ENCODE measurements at regions not wholly inside any gene's neighbourhood (a gene's known extent, or its start where the extent isn't known, plus 50 kb on each side); places are given as distances from the start of the nearest gene placed in this dataset.
A peak's percentile ranks its signal among the peaks of the same experiment; 100 is the strongest.
"Not testable (repeated sequence)": the region's sequence is repeated elsewhere in the genome, so short reads cannot be mapped to it uniquely, and the experiment has no call there.

GRCh38 chr4:49516796-49517195 is 530.7 kb downstream of the CWH43 start:
- intact Hi-C loops (cut with DNase I) = no loop called here
- TF ChIP-seq CTCF (IDR thresholded peaks at IDR 0.05) = no peak
- DNase-seq = peak in 1 of 4 donors; percentile 74
- no peak overlapping the region for H3K4me3 ChIP-seq
- no peaks in the 10 kb centered on the region for H3K4me1 ChIP-seq
- no peaks in the 10 kb centered on the region for H3K36me3 ChIP-seq
- no peak for ATAC-seq
- peaks cover 0 to 15% of the 10 kb centered on the region in 2 donors for H3K27me3 ChIP-seq
- peaks cover 3 to 50% of the 10 kb centered on the region in 2 donors for H3K9me3 ChIP-seq
- H3K27ac ChIP-seq = no peak overlapping the region

GRCh38 chr4:49517485-49518205 is 531.6 kb downstream of the CWH43 start:
- H3K4me3 ChIP-seq; H3K27ac ChIP-seq; H3K4me1 ChIP-seq; H3K36me3 ChIP-seq; ATAC-seq; intact Hi-C loops (cut with DNase I): not testable (repeated sequence)
- Histone ChIP-seq H3K27me3 (peaks cover 0 to 15% of the 10 kb centered on the region in 2 donors), H3K9me3 (peaks cover under 1 to 42% of the 10 kb centered on the region in 2 donors)
- DNase-seq = peak in 1 of 4 donors; percentile 65

GRCh38 chr4:49519150-49520035 is 533.3 kb downstream of the CWH43 start:
- H3K9me3 ChIP-seq = peaks cover 0 to 32% of the 10 kb centered on the region in 2 donors
- DNase-seq = peak in 1 of 4 donors; percentile 56
- H3K27ac ChIP-seq; H3K4me1 ChIP-seq; intact Hi-C loops (cut with DNase I); H3K27me3 ChIP-seq; H3K36me3 ChIP-seq; ATAC-seq; H3K4me3 ChIP-seq: not testable (repeated sequence)

DNA sequence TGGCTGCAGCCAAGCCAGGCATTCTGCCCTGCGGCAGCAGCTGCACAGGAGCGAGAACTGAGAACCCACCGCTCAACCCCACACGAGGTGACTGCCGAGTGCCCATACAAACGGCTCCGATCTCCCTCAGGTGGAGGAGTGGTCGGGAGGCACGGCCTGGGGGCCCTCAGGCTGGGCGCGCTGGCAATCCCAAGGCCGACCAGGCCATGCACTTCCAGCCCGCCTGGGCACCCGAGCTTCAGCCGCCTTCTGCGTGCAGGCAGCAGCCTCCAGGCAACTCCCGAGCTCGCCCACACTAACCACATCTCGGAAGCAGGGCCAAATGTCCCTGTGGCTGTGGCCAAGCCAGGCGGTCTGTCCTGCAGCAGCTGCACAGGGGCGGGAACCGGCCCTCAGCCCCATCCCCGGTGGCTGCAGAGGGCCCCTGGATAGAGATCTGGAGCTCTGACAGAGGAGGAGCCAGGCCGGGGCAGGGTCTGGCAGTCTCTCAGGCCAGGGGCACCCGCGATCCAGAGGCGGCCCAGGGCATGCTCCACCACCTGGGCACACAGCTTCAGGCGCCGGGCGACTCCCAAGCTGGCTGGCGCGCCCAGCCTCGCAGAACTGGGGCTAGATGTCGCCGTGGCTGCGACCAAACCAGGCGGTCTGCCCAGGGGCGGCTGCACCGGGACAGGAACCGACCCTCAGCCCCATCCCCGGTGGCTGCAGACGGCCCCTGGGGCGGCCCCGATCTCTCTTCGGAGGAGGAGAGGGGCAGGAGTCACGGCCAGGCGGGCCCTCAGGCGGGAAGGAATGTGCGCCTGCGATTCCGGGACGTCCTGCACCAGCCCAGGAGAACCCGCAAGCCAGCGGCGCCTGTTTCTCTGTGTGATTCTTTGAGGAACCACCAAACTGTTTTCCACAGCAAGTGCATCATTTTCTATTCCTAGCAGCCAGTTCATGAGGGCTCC is 538.0 kb downstream of the CWH43 start:
- DNase-seq = peak in 1 of 4 donors; percentile 83
- H3K36me3 ChIP-seq; ATAC-seq; intact Hi-C loops (cut with DNase I); H3K4me1 ChIP-seq; H3K4me3 ChIP-seq; H3K27ac ChIP-seq; H3K27me3 ChIP-seq: not testable (repeated sequence)
- H3K9me3 ChIP-seq = peaks cover 0 to 15% of the 10 kb centered on the region in 2 donors

GRCh38 chr4:49558916-49559676 is 573.0 kb downstream of the CWH43 start:
- H3K4me1 ChIP-seq; ATAC-seq; intact Hi-C loops (cut with DNase I); H3K36me3 ChIP-seq; DNase-seq; H3K27me3 ChIP-seq; H3K27ac ChIP-seq; H3K4me3 ChIP-seq: not testable (repeated sequence)
- H3K9me3 ChIP-seq = peaks cover 0 to 31% of the 10 kb centered on the region in 2 donors

GRCh38 chr4:49560131-49560816 is 574.2 kb downstream of the CWH43 start:
- H3K4me3 ChIP-seq; intact Hi-C loops (cut with DNase I); DNase-seq; H3K27me3 ChIP-seq; H3K27ac ChIP-seq; ATAC-seq; H3K36me3 ChIP-seq; H3K4me1 ChIP-seq: not testable (repeated sequence)
- peaks cover 0 to 25% of the 10 kb centered on the region in 2 donors for H3K9me3 ChIP-seq

DNA sequence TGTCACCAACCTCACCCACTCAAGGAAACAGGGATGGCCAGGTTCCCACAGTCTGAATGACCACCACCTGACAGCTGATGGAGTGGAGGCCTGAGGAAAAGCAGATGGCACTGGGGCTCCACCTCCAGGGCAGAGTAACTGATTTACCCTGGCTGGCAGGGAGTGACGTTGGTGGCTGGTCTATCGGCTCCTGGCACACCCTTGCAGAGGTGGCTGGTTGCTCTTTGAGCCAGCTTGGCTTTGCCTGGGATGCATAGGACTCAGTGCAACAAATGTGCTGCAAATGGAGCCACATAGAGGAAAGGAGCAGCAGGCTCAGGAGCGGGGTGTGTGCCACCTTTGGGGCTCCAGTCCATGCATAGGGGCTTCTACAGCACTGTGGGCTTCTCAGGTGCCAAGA is 574.8 kb downstream of the CWH43 start:
- H3K4me1 ChIP-seq; ATAC-seq; DNase-seq; H3K27ac ChIP-seq; H3K36me3 ChIP-seq; intact Hi-C loops (cut with DNase I); H3K27me3 ChIP-seq; H3K4me3 ChIP-seq: not testable (repeated sequence)
- H3K9me3 ChIP-seq = peaks cover 0 to 28% of the 10 kb centered on the region in 2 donors

GRCh38 chr4:49570248-49570647 is 584.2 kb downstream of the CWH43 start:
- H3K36me3 ChIP-seq; H3K4me1 ChIP-seq; ATAC-seq; H3K4me3 ChIP-seq; DNase-seq; H3K27ac ChIP-seq; H3K27me3 ChIP-seq; intact Hi-C loops (cut with DNase I): not testable (repeated sequence)
- peaks cover 0 to 42% of the 10 kb centered on the region in 2 donors for H3K9me3 ChIP-seq

GRCh38 chr4:49573666-49574215 is 587.7 kb downstream of the CWH43 start:
- DNase-seq; H3K36me3 ChIP-seq; H3K4me1 ChIP-seq; H3K27me3 ChIP-seq; ATAC-seq; H3K4me3 ChIP-seq; intact Hi-C loops (cut with DNase I); H3K27ac ChIP-seq: not testable (repeated sequence)
- peaks cover 0 to 50% of the 10 kb centered on the region in 2 donors for H3K9me3 ChIP-seq

- DNase-seq; H3K27ac ChIP-seq; ATAC-seq; H3K27me3 ChIP-seq; H3K4me3 ChIP-seq; H3K4me1 ChIP-seq; H3K36me3 ChIP-seq; intact Hi-C loops (cut with DNase I): not testable (repeated sequence)
- H3K9me3 ChIP-seq = peaks cover 0 to 56% of the 10 kb centered on the region in 2 donors
Measured at GRCh38 chr4:49575250-49575649, 589.2 kb downstream of the CWH43 start.

Measured in left lung (tissue), 4 donors.